HG03064 (cell line): ENCODE measurements at regions not wholly inside any gene's neighbourhood (a gene's known extent, or its start where the extent isn't known, plus 50 kb on each side); places are given as distances from the start of the nearest gene placed in this dataset.

Experiments used
- ATAC-seq: cut with Tn5 transposase; IDR thresholded peaks from one replicate; pipeline ENCODE4 v1.9.1; 2021; ENCODE audit warnings: low read depth; ENCODE audit not compliant: unreplicated experiment

DNA sequence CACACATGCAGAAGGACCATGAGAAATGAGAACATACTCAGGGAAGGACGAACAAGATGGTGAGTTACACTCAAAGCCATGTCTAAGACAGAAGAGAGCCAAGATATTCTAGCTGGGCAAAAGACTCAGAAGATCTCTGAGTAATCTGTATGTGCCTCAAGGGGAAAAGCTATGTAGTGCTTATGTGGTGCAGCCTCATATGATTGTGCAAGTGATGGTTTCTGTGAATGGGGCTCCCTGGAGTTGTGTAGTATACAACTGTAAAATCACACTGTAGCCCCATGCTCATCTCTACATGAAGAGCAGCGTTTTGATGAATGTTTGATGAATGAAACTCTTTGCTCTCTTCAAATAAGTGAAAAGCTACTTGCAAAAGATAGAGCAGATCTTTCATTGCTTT lies 57.5 kb downstream of the OSR1 start:
- ATAC-seq, result no peak

GRCh38 chr2:19299522-19299921 lies 58.9 kb downstream of the OSR1 start:
- ATAC-seq, result no peak

GRCh38 chr2:19299032-19299431 lies 59.4 kb downstream of the OSR1 start:
- no peak for ATAC-seq

DNA sequence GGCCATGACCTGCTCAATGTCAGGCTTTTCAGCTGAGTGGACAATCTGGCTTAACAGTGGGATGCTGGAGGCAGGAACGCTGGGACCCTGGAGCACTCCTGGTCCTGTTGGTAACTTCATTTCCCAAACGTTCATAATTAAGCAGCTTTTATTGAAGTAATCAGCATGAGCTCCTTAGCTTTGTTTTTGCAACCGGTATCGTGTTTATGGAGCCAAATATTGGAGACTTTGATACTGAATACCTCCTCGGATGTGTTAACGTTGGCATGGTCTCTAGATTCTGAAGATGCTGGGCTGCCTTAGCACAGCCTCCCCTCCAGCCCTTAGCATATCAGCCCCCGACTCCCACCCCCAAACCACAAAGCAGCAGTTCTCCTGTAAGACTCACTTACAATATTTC lies 60.7 kb downstream of the OSR1 start:
- no peak for ATAC-seq

DNA sequence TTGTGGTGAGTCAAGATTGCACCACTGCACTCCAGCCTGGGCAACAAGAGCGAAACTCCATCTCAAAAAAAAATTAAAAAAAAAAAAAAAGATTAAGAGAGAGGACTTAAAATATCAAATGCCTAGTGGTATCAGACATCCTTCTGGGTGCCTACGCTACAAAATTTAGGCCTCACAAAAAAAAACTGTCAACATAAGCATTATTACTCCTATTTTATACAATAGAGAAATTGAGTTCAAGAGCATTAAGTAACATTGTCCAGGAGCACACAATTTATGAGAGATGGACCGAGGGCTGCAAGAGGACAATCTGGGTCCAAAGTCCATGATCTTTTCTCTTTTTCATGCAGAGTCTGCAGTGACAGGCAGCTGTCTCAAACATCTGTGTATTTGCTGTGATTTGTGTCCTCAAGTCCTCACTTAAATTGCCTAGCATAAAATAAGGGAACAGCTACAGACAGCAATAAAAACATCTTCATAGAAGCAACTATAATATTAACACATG lies 62.4 kb downstream of the OSR1 start:
- no peak for ATAC-seq

DNA sequence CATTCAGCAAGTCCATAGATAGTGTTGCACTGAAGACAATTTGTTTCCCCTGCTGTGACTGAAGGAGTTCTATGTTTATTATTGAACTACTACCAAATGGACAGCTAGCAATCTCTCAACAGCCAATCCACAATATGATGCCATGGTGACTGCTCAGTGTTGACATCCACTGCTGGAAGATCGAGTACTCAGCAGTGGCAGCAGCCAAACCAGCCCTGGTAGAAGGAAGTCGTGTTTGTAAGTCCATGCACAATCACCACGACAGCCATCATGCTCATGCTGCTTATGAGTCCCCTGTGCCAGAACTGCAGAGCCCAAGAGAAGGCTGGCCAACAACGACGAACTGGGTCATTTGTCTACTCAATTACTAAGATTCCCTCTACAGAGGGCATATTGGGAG lies 66.4 kb downstream of the OSR1 start:
- ATAC-seq, result no peak

- no peak for ATAC-seq
Observed at GRCh38 chr2:19288291-19288690, 70.1 kb downstream of the OSR1 start.

- no peak for ATAC-seq
Observed at GRCh38 chr2:19287324-19287723, 71.1 kb downstream of the OSR1 start.

GRCh38 chr2:19282305-19282704 lies 76.1 kb downstream of the OSR1 start:
- no peak for ATAC-seq

GRCh38 chr2:19274439-19274838 lies 84.0 kb downstream of the OSR1 start:
- no peak for ATAC-seq

DNA sequence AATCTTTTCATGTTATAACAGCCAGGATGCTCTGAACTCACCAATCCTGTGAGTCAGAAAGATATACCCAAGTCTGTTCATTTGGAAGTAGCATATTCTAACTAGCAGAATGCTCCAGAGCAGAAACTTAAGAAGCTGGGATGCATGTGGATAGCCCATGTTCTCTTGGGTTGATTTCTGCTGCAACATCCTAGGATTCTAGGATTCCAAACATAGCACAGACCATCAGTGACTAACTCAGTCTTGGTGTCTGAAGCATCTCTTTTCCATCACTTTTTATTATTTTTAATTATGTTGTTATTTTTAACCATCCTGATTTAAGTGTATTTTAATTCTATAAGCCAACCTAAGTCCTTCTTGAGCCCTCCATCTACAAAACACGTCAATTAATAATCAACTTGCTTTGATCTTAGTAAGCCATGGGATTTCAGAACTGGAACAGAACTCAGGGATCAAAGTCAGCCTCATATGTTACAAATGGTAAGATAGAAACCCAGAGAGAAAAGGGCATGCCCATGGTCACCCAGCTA lies 85.4 kb downstream of the OSR1 start:
- ATAC-seq, result no peak

- no peak for ATAC-seq
Observed at GRCh38 chr2:19272039-19272438, 86.4 kb downstream of the OSR1 start.

DNA sequence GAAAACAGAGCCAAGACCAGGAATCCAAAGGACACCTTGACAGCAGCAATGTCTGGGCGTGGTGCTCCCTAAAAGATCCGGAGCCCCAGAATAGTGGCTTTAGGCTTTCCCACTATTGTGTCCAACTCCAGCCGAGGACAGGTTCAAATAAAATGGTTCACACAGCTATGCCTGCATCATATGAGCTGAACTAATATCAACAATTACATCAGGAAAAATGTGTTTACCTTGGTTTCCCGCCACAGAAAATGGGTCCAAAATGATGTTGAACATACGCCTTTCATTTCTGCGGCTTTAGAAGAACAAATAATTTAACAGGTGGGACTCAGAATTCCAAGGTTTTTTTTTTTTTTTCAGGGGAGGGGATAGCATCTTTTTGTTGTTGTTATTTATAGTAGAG lies 93.6 kb downstream of the OSR1 start:
- ATAC-seq, result no peak

DNA sequence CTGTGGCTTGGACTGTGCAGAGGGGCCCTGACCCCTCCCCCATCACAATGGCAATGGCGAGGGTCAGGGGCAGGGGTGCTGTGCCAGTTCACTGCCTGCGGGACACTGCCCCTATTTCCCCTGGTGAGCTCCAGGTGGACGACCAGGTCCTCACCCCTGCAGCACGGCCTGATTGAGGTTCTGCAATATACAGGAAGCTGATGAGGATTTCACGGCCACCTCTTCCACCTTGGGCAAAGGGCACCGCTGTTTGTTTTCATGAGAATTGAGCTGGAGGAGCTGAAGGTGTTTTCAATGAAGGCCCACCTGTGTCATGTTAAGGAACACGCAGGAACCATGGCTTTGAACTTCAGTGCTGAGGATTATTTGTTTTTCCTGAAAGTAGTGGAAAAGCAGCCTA lies 96.3 kb downstream of the OSR1 start:
- ATAC-seq, result no peak

DNA sequence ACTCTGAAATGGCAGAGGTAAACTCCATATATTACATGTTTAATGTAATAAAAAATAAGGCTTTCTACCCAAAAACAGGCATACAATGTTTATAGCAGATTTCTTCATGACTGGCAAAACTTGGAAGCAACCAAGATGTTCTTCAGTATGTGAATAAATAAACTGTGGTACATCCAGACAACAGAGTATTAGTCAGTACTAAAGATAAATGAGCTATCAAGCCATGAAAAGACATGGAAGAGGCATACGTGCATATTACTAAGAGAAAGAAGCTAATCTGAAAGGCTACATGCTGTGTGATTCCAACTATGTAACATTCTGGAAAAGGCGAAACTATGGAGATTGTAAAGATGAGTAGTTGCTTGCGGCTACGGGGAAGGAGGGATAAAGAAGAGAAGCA lies 97.4 kb downstream of the OSR1 start:
- ATAC-seq, result no peak

DNA sequence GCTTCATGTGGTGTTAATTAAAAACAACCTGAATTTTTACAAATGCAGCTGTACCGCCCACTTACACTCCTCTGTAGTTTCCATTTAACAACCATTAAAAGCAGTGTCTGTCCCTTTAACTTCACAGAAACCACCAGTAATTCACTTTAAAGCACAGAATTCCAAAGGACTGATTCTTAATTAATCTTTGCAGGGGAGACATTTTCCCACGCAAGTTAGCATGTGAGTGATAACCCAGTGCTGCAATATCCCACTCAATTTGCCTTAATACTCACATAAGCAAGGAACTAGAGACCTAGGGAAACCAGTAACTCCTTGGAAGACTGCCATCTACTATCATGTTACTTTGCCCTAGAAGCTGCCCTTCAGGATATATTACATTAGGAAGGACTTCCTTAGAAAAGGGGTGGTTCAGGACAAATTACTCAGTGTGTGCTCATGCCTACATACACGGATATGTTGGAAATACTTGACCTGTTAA lies 102.3 kb downstream of the OSR1 start:
- ATAC-seq, result no peak

- no peak for ATAC-seq
Observed at GRCh38 chr2:19255481-19255880, 102.9 kb downstream of the OSR1 start.

DNA sequence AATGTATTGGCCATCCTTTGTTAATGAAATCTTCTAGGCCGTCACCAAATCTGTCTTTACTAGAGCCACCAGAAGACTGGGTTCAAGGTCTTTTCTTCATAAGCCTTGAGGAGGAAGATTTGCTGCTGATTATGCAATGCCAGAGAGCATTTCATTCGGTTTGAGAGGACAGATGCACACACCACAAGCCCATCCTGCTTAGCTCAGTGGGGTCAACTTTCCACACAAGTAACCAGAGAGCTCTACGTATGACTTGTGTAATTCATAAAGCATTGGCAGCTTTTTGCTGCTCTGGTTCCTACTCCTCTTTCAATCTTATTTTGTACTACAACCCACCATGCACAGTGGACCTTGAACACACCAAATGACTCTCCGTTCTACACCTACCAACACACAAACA lies 106.9 kb downstream of the OSR1 start:
- ATAC-seq, result no peak

DNA sequence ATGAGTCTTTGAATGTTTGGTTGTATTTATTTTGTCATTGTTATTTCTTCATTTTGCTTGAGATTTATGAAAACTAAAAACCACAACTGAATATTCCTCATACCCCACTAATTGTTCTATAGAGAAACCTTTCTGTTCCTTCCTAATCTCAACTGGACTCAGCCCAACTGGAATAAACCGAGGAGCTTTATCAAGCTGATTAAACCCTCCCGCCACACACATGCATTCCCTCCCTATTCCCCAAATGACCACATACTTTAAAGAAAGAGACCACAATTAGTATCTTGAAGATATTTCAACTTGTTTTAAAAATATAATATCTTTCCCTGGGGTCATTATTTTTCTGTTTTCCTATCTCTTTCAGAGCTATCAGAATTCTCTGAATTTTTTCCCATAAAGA lies 107.5 kb downstream of the OSR1 start:
- no peak for ATAC-seq

DNA sequence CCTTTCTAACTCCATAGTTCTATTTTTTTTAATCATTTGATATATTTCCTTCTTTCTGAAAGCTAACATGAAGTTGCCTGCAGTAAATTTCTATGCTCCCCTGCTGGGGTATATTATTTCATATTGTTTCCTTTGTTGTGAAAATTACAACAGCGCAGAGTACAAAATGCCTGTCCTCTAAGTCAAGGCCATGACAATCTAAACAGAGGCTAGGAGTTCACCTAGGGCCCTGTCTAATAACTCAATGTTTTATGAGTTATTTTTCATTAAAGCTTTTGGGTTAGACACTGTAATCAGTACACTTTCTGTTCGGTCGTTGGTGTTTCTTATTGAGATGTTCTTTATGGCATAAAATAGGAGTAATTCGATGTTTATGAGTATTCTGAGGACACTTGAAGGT lies 111.2 kb downstream of the OSR1 start:
- ATAC-seq, result no peak

DNA sequence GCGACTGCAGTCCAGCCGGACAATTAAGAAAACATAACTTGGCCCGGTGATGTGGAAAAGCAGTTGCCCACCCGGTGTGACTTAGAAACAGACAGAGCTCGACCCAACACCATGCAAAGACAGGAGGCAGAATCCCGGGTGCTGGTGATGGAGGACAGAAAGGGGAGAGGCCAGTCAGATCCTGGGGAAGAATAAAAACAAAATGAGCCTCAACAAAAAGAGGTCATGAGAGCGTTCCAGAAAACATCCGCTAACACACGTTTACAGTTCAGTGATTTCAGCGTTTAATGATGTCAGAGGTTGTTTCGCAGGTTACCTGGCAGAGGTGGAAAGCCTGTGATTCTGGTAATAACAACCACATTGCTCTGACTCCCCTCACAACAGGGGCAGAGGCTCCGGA lies 111.9 kb downstream of the OSR1 start:
- no peak for ATAC-seq

GRCh38 chr2:19244460-19245363 lies 113.7 kb downstream of the OSR1 start:
- no peak for ATAC-seq
